OCI-LY7 (cell line): ENCODE measurements at regions not wholly inside any gene's neighbourhood (a gene's known extent, or its start where the extent isn't known, plus 50 kb on each side); places are given as distances from the start of the nearest gene placed in this dataset.
"Not testable (repeated sequence)": the region's sequence is repeated elsewhere in the genome, so short reads cannot be mapped to it uniquely, and the experiment has no call there.

ENCODE experiments used
- BruUV-seq: library from RNA; stranded (reverse); fragments of 400-500 nt; replicated peaks from 2 replicates; lab custom pipeline; 2021; lab: Mats Ljungman, UMichigan
- CTCF ChIA-PET: fragments of 300-600 bp; sonication (Branson Sonifier 250); formaldehyde crosslinking; loops from one replicate; lab custom pipeline; 2022; ENCODE audit warnings: antibody characterized with exemption; ENCODE audit not compliant: unreplicated experiment; lab: Charles Lee
- POLR2A ChIA-PET: fragments of 300-600 bp; sonication (Branson Sonifier 250); formaldehyde crosslinking; loops from one replicate; lab custom pipeline; 2022; ENCODE audit warnings: antibody characterized with exemption; lab: Charles Lee
- DNase-seq: peaks from one replicate; pipeline ENCODE4 v3.0.0-alpha.2; 2015; ENCODE audit warnings: low spot score
- H2AFZ ChIP-seq: fragments of 200-600 bp; sonication (generic), shearing (Covaris generic); 2 replicates; pipeline ENCODE4 v1.6.1; 2014; ENCODE audit warnings: mild to moderate bottlenecking, antibody characterized with exemption, low read length, moderate library complexity
- H3K27ac ChIP-seq: fragments of 200-600 bp; sonication (generic); 2 replicates; pipeline ENCODE4 v1.5.1; 2014; ENCODE audit warnings: mixed run types, low read depth, mild to moderate bottlenecking, moderate library complexity, low read length, inconsistent platforms; ENCODE audit not compliant: poor library complexity, severe bottlenecking
- H3K36me3 ChIP-seq: fragments of 200-600 bp; sonication (generic); 2 replicates; pipeline ENCODE4 v1.6.1; 2014; ENCODE audit warnings: mild to moderate bottlenecking, antibody characterized with exemption, low read length, moderate library complexity, mixed read lengths; ENCODE audit not compliant: insufficient read depth
- H3K4me1 ChIP-seq: fragments of 200-600 bp; sonication (generic); 2 replicates; pipeline ENCODE4 v1.5.1; 2014; ENCODE audit warnings: mild to moderate bottlenecking, low read length; ENCODE audit not compliant: insufficient read depth, poor library complexity, severe bottlenecking
- H3K4me2 ChIP-seq: fragments of 200-600 bp; sonication (generic); 2 replicates; pipeline ENCODE4 v1.6.1; 2014; ENCODE audit warnings: mild to moderate bottlenecking, low read length
- H3K4me3 ChIP-seq: fragments of 200-600 bp; sonication (generic); 2 replicates; pipeline ENCODE4 v1.5.1; 2014; ENCODE audit warnings: mild to moderate bottlenecking, low read depth, low read length; ENCODE audit not compliant: poor library complexity, severe bottlenecking
- H3K79me2 ChIP-seq: fragments of 200-600 bp; sonication (generic); 2 replicates; pipeline ENCODE4 v1.6.1; 2016; ENCODE audit warnings: low read depth, mild to moderate bottlenecking, low read length, moderate library complexity, mixed read lengths; ENCODE audit not compliant: insufficient read depth
- H3K9me2 ChIP-seq: fragments of 200-600 bp; sonication (generic); 2 replicates; pipeline ENCODE4 v1.6.1; 2016; ENCODE audit warnings: mild to moderate bottlenecking, low read length, mixed read lengths; ENCODE audit not compliant: insufficient read depth
- H3K9me3 ChIP-seq: fragments of 200-600 bp; sonication (generic); 2 replicates; pipeline ENCODE4 v1.6.1; 2014; ENCODE audit warnings: mild to moderate bottlenecking, mixed run types, low read length, mixed read lengths
- H4K20me1 ChIP-seq: fragments of 200-600 bp; sonication (generic); 2 replicates; pipeline ENCODE4 v1.6.1; 2014; ENCODE audit warnings: mild to moderate bottlenecking, antibody characterized with exemption, low read length, moderate library complexity, mixed read lengths; ENCODE audit not compliant: insufficient read depth
- EZH2phosphoT487 ChIP-seq: fragments of 200-600 bp; sonication (generic); IDR thresholded peaks from 2 replicates; pipeline ENCODE4 v1.6.1; 2018; ENCODE audit warnings: low read depth, borderline replicate concordance, mild to moderate bottlenecking, mixed run types, antibody characterized with exemption, low read length, moderate library complexity, mixed read lengths
- intact Hi-C: fragments of 100-400 bp; cut with micrococcal nuclease; formaldehyde crosslinking; loops from one replicate; pipeline ENCODE4 v1.10.0; 2022; ENCODE audit not compliant: unreplicated experiment
- TF ChIP-seq, protein P1 (sequence below): fragments of 200-600 bp; sonication (generic); conservative IDR thresholded peaks from 2 replicates; pipeline ENCODE4 v1.5.1; 2014; ENCODE audit warnings: mild to moderate bottlenecking, antibody characterized with exemption, low read length, moderate library complexity, mixed read lengths

DNA sequence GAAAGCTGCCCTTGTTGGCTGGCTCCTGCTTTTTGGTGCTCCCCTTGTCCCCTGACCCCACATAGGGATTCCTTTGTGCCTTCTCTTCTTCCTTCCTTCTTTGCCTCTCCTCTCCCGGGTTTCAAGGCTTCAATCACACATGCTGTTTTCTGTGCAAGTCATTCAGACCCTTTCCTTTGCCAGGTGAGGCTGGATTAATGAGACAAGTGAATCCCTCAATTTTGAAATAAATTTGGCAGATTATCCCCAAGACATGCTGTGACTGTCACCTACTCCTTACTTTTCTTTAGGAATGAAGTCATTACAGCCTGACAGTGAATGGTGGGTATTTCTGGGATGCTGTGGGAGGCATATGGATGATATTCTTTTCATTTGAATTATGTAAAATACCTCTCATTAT is 259.0 kb upstream of the RGMA start:
- Histone ChIP-seq H3K9me2 (no peaks in the 10 kb centered on the region), H3K27ac (no peak overlapping the region), H3K4me2 (no peak overlapping the region), H2AFZ (no peak overlapping the region), H3K9me3 (no peaks in the 10 kb centered on the region), H4K20me1 (no peaks in the 10 kb centered on the region), H3K4me3 (no peak overlapping the region), H3K36me3 (no peaks in the 10 kb centered on the region), H3K79me2 (no peaks in the 10 kb centered on the region), H3K4me1 (no peaks in the 10 kb centered on the region)
- CTCF ChIA-PET: no interaction called here
- no TSS peak for BruUV-seq
- TF ChIP-seq, protein P1, sequence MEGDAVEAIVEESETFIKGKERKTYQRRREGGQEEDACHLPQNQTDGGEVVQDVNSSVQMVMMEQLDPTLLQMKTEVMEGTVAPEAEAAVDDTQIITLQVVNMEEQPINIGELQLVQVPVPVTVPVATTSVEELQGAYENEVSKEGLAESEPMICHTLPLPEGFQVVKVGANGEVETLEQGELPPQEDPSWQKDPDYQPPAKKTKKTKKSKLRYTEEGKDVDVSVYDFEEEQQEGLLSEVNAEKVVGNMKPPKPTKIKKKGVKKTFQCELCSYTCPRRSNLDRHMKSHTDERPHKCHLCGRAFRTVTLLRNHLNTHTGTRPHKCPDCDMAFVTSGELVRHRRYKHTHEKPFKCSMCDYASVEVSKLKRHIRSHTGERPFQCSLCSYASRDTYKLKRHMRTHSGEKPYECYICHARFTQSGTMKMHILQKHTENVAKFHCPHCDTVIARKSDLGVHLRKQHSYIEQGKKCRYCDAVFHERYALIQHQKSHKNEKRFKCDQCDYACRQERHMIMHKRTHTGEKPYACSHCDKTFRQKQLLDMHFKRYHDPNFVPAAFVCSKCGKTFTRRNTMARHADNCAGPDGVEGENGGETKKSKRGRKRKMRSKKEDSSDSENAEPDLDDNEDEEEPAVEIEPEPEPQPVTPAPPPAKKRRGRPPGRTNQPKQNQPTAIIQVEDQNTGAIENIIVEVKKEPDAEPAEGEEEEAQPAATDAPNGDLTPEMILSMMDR: no peak
- no peak for TF ChIP-seq EZH2phosphoT487
- POLR2A ChIA-PET: interaction anchor here (0.6 kb wide), 1 partner anchor 20 kb away, joined by 3 read pairs; no protein-coding TSS in a partner anchor
- intact Hi-C loops: no loop called here
- no peak for DNase-seq

DNA sequence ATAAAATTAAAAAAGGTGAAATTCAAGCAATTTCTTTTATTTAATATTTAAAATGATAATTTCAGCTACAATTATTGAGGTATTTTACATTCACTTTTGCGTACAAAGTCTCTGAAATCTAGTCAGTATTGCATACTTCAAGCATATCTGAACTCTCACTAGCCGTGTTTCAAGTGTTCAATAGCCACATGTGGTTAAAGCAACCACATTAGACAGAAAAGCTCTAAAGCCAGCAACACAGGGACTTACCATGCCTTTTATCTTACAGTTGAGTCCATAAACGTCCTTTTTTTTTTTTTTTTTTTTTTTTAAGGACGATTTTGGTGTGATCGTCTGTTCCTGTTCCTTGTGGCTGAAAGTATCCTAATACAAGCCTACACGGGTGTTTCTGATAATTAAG is 257.0 kb upstream of the RGMA start:
- Histone ChIP-seq H3K4me1 (no peaks in the 10 kb centered on the region), H3K79me2 (no peaks in the 10 kb centered on the region), H3K4me3 (no peak overlapping the region), H3K9me3 (no peaks in the 10 kb centered on the region), H3K9me2 (no peaks in the 10 kb centered on the region), H4K20me1 (no peaks in the 10 kb centered on the region), H3K4me2 (no peak overlapping the region), H2AFZ (no peak overlapping the region), H3K36me3 (no peaks in the 10 kb centered on the region), H3K27ac (no peak overlapping the region)
- TF ChIP-seq, protein P1: no peak
- no peak for TF ChIP-seq EZH2phosphoT487
- DNase-seq: no peak
- ChIA-PET POLR2A (interaction anchor here (0.7 kb wide), 1 partner anchor 522 kb away, joined by 7 read pairs; no protein-coding TSS in a partner anchor), CTCF (no interaction called here)
- intact Hi-C loops: no loop called here
- no TSS peak for BruUV-seq

DNA sequence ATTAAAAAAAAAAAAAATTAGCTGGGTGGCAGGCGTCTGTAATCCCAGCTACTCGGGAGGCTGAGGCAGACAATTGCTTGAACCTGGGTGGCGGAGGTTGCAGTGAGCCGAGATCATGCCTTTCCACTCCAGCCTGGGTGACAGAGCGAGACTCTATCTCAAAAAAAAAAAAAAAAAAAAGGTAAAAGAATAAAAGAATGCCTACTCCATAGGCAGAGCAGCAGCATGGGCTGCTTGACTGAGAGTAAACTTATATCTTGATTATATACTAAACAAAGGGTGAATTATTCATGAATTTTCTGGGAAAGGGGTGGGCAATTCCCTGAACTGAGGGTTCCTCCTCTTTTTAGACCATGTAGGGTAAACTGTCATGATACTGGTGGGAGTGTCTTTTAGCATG is 254.4 kb upstream of the RGMA start:
- H3K79me2 ChIP-seq, H3K27ac ChIP-seq, H3K4me3 ChIP-seq, H3K4me1 ChIP-seq, intact Hi-C loops, CTCF ChIA-PET, BruUV-seq, H3K9me2 ChIP-seq, DNase-seq, H3K4me2 ChIP-seq, POLR2A ChIA-PET, H2AFZ ChIP-seq, H3K36me3 ChIP-seq, H3K9me3 ChIP-seq, H4K20me1 ChIP-seq: not testable (repeated sequence)
